ENCODE measurements at regions not wholly inside any gene's neighbourhood (a gene's known extent, or its start where the extent isn't known, plus 50 kb on each side); places are given as distances from the start of the nearest gene placed in this dataset.
"Not testable (repeated sequence)": the region's sequence is repeated elsewhere in the genome, so short reads cannot be mapped to it uniquely, and the experiment has no call there.

GRCh38 chr7:6938284-6938683 lies 112.2 kb upstream of the CCZ1B start:
- not testable (repeated sequence) for DNase-seq (ENCODE audit: low read depth, low spot score)

- DNase-seq (ENCODE audit: low read depth, low spot score), result not testable (repeated sequence)
These were observed 113.1 kb upstream of the CCZ1B start for GRCh38 chr7:6939126-6939525.

GRCh38 chr7:6939896-6940295 lies 113.8 kb upstream of the CCZ1B start:
- not testable (repeated sequence) for DNase-seq (ENCODE audit: low read depth, low spot score)

GRCh38 chr7:6946873-6947272 lies 120.8 kb upstream of the CCZ1B start:
- DNase-seq (ENCODE audit: low read depth, low spot score), result not testable (repeated sequence)

- DNase-seq (ENCODE audit: low read depth, low spot score), result not testable (repeated sequence)
These were observed 124.2 kb upstream of the CCZ1B start for GRCh38 chr7:6950231-6950630.

GRCh38 chr7:6951553-6951952 lies 125.5 kb upstream of the CCZ1B start:
- not testable (repeated sequence) for DNase-seq (ENCODE audit: low read depth, low spot score)

- not testable (repeated sequence) for DNase-seq (ENCODE audit: low read depth, low spot score)
These were observed 127.2 kb upstream of the CCZ1B start for GRCh38 chr7:6953138-6953797.

- not testable (repeated sequence) for DNase-seq (ENCODE audit: low read depth, low spot score)
These were observed 127.7 kb upstream of the CCZ1B start for GRCh38 chr7:6953798-6954181.

GRCh38 chr7:6955385-6955784 lies 129.3 kb upstream of the CCZ1B start:
- DNase-seq (ENCODE audit: low read depth, low spot score), result not testable (repeated sequence)

GRCh38 chr7:6955990-6956566 lies 130.0 kb upstream of the CCZ1B start:
- DNase-seq (ENCODE audit: low read depth, low spot score), result not testable (repeated sequence)

GRCh38 chr7:6958371-6958770 lies 132.3 kb upstream of the CCZ1B start:
- DNase-seq (ENCODE audit: low read depth, low spot score), result not testable (repeated sequence)

GRCh38 chr7:6959942-6960341 lies 133.9 kb upstream of the CCZ1B start:
- DNase-seq (ENCODE audit: low read depth, low spot score), result not testable (repeated sequence)

GRCh38 chr7:6962871-6963270 lies 136.8 kb upstream of the CCZ1B start:
- DNase-seq (ENCODE audit: low read depth, low spot score), result not testable (repeated sequence)

- DNase-seq (ENCODE audit: low read depth, low spot score), result peak; percentile 9
These were observed 139.0 kb upstream of the CCZ1B start for GRCh38 chr7:6965051-6965450.

- DNase-seq (ENCODE audit: low read depth, low spot score), result not testable (repeated sequence)
These were observed 144.1 kb upstream of the CCZ1B start for GRCh38 chr7:6970180-6970579.

- DNase-seq (ENCODE audit: low read depth, low spot score), result not testable (repeated sequence)
These were observed 148.8 kb upstream of the CCZ1B start for GRCh38 chr7:6974876-6975275.

- DNase-seq (ENCODE audit: low read depth, low spot score), result not testable (repeated sequence)
These were observed 149.3 kb upstream of the CCZ1B start for GRCh38 chr7:6975346-6975745.

- DNase-seq (ENCODE audit: low read depth, low spot score), result not testable (repeated sequence)
These were observed 151.3 kb upstream of the CCZ1B start for GRCh38 chr7:6977368-6977767.

GRCh38 chr7:6978326-6978725 lies 152.3 kb upstream of the CCZ1B start:
- not testable (repeated sequence) for DNase-seq (ENCODE audit: low read depth, low spot score)

GRCh38 chr7:6979456-6979855 lies 153.4 kb upstream of the CCZ1B start:
- DNase-seq (ENCODE audit: low read depth, low spot score), result not testable (repeated sequence)

- not testable (repeated sequence) for DNase-seq (ENCODE audit: low read depth, low spot score)
These were observed 156.3 kb upstream of the CCZ1B start for GRCh38 chr7:6982375-6982774.

GRCh38 chr7:6986892-6987291 lies 160.8 kb upstream of the CCZ1B start:
- not testable (repeated sequence) for DNase-seq (ENCODE audit: low read depth, low spot score)

- not testable (repeated sequence) for DNase-seq (ENCODE audit: low read depth, low spot score)
These were observed 162.5 kb upstream of the CCZ1B start for GRCh38 chr7:6988608-6989007.
